Stimulated activated CD4-positive, alpha-beta T cell treated with anti-CD3 and anti-CD28 coated beads, Interleukin-12 subunit alpha, Interleukin-12 subunit beta, amount 100 ng/mL, for 24 hours (primary cell): ENCODE measurements at regions not wholly inside any gene's neighbourhood (a gene's known extent, or its start where the extent isn't known, plus 50 kb on each side); places are given as distances from the start of the nearest gene placed in this dataset.
"Not testable (repeated sequence)": the region's sequence is repeated elsewhere in the genome, so short reads cannot be mapped to it uniquely, and the experiment has no call there.

ENCODE experiments used
- DNase-seq, 2 experiments: peaks; one replicate each; pipeline ENCODE4 v3.0.0-alpha.2; 2020; ENCODE audit warnings: low read depth in 2 of 2

- no peak for DNase-seq
Measured at GRCh38 chr20:53856300-53857295, 213.8 kb downstream of the BCAS1 start.

GRCh38 chr20:53855733-53856132, 214.7 kb downstream of the BCAS1 start:
- no peak for DNase-seq

- not testable (repeated sequence) for DNase-seq
Measured at GRCh38 chr20:53854609-53854926, 215.8 kb downstream of the BCAS1 start.

- no peak for DNase-seq
Measured at GRCh38 chr20:53853111-53853713, 217.2 kb downstream of the BCAS1 start.

- DNase-seq = no peak
Measured at GRCh38 chr20:53852691-53853090, 217.7 kb downstream of the BCAS1 start.

GRCh38 chr20:53852014-53852413, 218.4 kb downstream of the BCAS1 start:
- no peak for DNase-seq

- DNase-seq = no peak
Measured at GRCh38 chr20:53850319-53850718, 220.1 kb downstream of the BCAS1 start.

GRCh38 chr20:53849471-53850059, 220.8 kb downstream of the BCAS1 start:
- DNase-seq = no peak

GRCh38 chr20:53848304-53848703, 222.1 kb downstream of the BCAS1 start:
- DNase-seq = no peak

- no peak for DNase-seq
Measured at GRCh38 chr20:53847837-53848170, 222.6 kb downstream of the BCAS1 start.

GRCh38 chr20:53847139-53847836, 223.1 kb downstream of the BCAS1 start:
- no peak for DNase-seq

GRCh38 chr20:53846640-53847039, 223.8 kb downstream of the BCAS1 start:
- no peak for DNase-seq

GRCh38 chr20:53845980-53846379, 224.4 kb downstream of the BCAS1 start:
- DNase-seq = no peak

GRCh38 chr20:53844259-53844658, 226.1 kb downstream of the BCAS1 start:
- DNase-seq = no peak

- DNase-seq = no peak
Measured at GRCh38 chr20:53843645-53844044, 226.7 kb downstream of the BCAS1 start.

- no peak for DNase-seq
Measured at GRCh38 chr20:53842301-53843099, 227.9 kb downstream of the BCAS1 start.

- DNase-seq = no peak
Measured at GRCh38 chr20:53841741-53842140, 228.7 kb downstream of the BCAS1 start.

GRCh38 chr20:53840532-53840931, 229.9 kb downstream of the BCAS1 start:
- no peak for DNase-seq

- DNase-seq = no peak
Measured at GRCh38 chr20:53839423-53840176, 230.8 kb downstream of the BCAS1 start.

- DNase-seq = no peak
Measured at GRCh38 chr20:53838311-53838868, 232.0 kb downstream of the BCAS1 start.
